CD4-positive, alpha-beta T cell treated with Interleukin-1 beta for 1 hour (primary cell): ENCODE measurements at regions not wholly inside any gene's neighbourhood (a gene's known extent, or its start where the extent isn't known, plus 50 kb on each side); places are given as distances from the start of the nearest gene placed in this dataset.
"Not testable (repeated sequence)": the region's sequence is repeated elsewhere in the genome, so short reads cannot be mapped to it uniquely, and the experiment has no call there.

Source experiments
- DNase-seq, 2 donors: peaks; one replicate each; pipeline ENCODE4 v3.0.0-alpha.2; 2020 to 2022

DNA sequence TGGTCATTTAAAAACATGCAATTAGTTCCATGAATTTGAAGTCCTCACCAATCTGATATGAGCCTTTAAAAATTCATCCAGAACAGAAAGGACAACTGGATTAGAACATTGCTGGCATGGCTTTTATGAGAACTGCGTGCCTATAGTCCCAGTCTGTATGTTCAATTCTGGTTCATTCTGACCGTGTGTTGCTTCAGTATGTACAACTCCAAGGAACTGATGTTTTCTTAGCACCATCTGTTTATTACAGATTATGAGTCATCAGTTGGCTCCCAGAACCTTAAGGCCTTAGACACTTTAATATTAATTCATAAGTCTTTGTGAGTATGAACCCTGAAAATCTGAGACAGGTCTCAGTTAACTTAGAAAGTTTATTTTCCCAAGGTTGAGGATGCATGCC lies 115.0 kb downstream of the CEP44 start:
- no peak for DNase-seq

DNA sequence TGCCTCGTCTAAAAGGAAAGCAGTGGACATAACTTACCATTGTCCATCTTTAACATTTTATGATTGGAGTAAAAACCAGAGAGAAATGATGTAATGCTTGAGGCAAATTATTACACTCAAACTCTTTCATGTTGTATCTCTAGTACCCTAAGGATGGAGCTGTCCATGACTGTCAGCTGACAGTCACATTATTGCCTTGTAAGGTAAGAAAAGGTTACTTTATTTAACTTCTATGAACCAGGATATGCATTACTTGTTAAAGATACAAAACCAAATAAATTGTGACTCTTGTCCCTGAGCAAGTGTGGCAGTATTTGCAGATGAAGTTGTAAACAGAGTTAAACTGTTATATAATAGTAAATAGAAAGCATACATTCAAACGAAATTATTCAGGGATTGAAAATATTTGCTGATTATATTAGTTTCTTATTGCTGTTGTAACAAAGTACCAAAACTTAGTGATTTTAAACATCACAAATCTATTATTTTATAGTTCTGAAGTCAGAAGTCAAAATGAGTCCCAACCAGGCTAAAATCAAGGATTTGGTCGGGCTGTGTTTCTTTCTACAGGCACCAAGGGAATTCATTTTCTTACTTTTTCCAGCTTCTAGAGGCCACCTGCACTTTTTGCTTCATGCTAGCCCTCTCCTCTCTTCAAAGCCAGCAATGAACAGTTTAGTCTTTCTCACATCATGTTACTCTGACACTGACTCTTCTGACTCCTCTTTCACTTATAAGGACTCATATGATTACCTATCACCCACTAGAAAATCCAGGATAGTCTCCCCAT lies 113.8 kb downstream of the CEP44 start:
- no peak for DNase-seq

DNA sequence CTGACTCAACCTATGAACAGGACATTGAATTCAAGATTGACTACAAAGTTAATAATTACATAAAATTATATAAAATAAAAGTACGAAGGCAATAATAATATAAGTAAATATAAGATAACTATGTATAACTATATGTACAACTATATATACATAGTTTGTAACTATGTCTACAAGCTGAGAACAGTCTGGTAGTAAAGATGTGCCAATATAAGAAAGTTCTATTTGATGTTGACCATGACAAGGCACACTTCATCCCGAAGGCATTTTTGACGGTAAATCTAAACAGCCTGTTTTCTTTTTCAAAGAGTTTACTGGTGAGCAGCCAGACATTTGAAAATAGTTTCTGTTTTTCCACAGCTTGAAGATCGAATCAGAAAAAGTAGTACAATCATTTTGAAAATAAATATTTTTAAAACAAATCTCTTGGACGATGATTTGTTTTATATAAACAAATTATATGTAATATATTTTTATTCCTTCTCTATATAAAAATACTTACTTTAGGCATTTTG lies 112.9 kb downstream of the CEP44 start:
- DNase-seq: no peak

DNA sequence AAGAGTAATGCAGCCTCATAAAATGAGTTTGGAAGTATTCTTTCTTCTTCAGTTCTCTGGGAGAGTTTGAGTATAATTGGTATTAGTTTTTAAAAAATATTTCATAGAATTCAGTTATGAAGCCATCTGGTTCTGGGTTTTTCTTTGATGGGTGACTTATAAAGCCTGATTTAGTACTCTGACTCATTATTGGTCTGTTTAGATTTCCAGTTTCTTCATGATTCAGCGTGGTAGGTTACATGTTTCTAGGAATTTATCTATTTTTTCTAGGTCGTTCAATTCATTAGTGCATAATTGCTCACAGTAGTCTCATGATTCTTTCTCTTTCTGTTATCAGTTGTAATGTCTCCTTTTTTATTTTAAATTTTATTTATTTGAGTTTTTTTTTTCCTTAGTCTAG lies 111.2 kb downstream of the CEP44 start:
- DNase-seq: no peak

DNA sequence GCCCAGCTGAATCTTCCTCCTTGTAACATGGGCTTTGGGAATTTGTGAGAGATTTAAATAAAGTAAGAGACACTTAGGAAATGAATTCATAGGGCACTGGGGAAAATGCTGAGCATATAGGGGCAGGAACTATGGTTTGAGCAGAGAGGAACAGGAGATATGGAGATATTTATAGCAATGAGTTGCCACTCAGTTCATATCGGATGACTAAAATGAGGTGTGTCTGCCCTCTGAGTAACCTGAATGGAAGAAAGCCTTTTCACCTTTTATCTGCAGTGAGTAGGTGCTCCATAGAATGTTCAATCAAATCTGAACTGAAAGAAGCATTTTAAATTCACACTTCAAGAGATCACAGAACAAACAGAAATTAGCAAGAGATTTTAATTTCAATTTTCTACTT lies 105.7 kb downstream of the CEP44 start:
- DNase-seq: no peak

DNA sequence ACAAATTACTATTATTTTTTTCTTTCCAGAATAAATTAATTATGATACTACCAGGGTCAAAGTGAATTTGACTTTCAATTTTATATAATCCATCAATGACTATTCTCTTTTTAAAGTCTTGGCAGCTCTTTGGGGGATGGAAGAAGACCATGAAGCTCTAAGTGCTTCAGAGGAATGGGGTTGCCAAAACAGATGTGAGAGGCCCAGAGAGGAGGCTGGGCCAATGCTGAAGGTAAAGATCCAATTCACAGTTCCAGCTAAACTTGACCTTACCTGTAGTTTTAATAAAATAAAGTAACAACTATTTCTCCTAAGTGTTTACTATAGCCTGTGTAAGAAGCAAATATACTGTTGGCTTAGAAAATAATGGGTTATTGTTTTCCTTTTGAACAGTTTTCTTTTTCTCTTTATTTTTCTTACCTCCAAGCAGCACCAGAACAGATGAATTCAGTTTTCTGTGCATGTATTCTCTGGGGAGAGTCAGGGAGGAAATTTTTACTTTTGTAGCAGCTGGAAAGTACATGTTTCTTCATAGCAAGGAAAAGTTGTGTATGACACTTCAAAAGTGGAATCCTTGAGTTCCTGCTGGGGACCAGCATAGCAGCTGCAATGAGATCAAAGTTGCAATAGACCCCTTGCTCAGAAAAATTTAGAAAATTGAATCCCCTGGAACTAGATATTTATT lies 104.9 kb downstream of the CEP44 start:
- no peak for DNase-seq

DNA sequence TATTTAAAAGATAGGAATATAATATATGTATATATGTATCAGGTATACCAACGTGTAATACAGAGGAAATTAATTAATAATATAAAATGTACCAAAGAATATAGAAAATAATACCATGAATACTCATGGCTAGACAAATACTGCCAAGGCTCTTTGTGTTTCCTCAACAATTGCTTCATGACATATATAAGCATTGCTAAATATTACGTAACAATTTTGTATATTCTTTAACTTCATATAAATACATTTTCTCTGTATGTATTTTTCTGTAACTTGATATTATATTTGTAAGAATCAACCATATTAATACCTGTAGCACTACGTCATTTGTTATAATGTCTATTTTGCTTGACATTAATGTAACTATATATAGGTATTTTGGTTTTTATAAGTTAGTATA lies 104.0 kb downstream of the CEP44 start:
- no peak for DNase-seq

DNA sequence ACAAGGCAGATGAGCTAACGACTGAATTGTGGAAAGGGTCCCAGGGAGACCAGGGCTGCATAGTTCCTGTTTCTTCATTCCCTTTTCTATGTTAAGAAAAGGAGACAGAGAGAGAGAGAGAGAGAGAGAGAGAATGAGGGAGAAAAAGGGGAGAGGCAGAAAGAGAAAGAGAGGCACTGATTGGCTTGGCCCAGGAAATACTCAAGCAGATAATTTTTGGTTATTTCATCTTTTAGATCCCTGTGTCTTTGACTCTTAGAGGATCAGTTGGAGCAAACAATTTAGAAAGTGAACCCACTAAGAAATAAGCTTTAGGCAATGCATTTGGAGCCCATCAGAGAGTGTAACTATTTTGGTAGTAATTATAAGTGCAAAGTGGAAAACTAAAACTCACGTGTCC lies 103.4 kb downstream of the CEP44 start:
- DNase-seq: no peak

DNA sequence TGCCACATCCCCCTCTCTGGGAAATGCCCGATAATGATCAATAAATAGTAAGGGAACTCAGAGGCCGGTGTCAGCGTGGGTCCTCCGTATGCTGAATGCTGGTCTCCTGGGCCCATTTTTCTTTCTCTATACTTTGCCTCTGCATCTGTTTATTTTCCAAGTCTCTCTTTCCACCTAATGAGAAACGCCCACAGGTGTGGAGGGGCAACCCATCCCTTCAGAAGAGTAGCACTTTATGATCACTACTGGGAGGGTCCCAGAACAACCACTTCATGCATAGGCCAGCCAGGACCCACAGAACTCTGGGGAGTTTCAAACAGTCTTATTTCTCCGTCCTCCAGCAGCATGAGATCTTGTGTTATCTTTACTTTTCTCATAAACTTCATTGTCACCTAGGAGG lies 100.1 kb downstream of the CEP44 start:
- DNase-seq: no peak

DNA sequence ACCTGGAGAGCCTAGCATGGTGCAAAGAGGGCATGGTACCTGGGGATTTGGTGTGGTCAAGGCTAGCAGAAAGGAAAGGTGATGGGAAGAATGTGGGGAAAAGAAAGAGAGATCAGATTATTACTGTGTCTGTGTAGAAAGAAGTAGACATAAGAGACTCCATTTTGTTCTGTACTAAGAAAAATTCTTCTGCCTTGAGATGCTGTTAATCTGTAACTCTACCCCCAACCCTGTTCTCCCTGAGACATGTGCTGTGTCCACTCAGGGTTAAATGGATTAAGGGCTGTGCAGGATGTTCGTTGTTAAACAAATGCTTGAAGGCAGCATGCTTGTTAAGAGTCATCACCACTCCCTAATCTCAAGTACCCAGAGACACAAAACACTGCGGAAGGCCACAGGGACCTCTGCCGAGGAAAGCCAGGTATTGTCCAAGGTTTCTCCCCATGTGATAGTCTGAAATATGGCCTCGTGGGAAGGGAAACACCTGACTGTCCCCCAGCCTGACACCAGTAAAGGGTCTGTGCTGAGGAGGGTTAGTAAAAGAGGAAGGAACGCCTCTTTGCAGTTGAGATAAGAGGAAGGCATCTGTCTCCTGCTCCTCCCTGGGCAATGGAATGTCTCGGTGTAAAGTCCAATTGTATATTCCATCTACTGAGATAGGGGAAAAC lies 99.4 kb downstream of the CEP44 start:
- DNase-seq: not testable (repeated sequence)
